SK-N-SH treated with all-trans-retinoic acid at 6 μM for 48 hours (cell line): ENCODE measurements at regions not wholly inside any gene's neighbourhood (a gene's known extent, or its start where the extent isn't known, plus 50 kb on each side); places are given as distances from the start of the nearest gene placed in this dataset.

ENCODE experiments used
- ATAC-seq: fragments of 200-7000 bp; cut with Tn5 transposase; 3 replicates; pipeline ENCODE4 v1.9.1; 2020; ENCODE audit warnings: mild to moderate bottlenecking, moderate library complexity
- ARNTL ChIP-seq: fragments of 450-650 bp; formaldehyde crosslinking; IDR thresholded peaks from 2 replicates; pipeline ENCODE4 v1.5.0; 2020; ENCODE audit warnings: low read depth, mild to moderate bottlenecking, moderate library complexity, borderline replicate concordance
- BACH2 ChIP-seq: fragments of 250-450 bp; sonication (Bioruptor Pico); IDR thresholded peaks from 2 replicates; pipeline ENCODE4 v1.9.0; 2021; ENCODE audit warnings: mild to moderate bottlenecking, borderline replicate concordance
- CREB5 ChIP-seq: fragments of 250-450 bp; sonication (Bioruptor Pico); IDR thresholded peaks from 2 replicates; pipeline ENCODE4 v1.5.1; 2020; ENCODE audit warnings: low read depth, mild to moderate bottlenecking, moderate library complexity
- CSDC2 ChIP-seq: fragments of 250-450 bp; sonication (Bioruptor Pico); IDR thresholded peaks from 2 replicates; pipeline ENCODE4 v1.5.0; 2020; ENCODE audit warnings: mild to moderate bottlenecking, moderate library complexity
- CSRNP3 ChIP-seq: fragments of 250-450 bp; sonication (Bioruptor Pico); IDR thresholded peaks from 2 replicates; pipeline ENCODE4 v1.5.1; 2021; ENCODE audit warnings: mild to moderate bottlenecking, moderate library complexity
- GLIS3 ChIP-seq: fragments of 250-450 bp; sonication (Bioruptor Pico); IDR thresholded peaks from 2 replicates; pipeline ENCODE4 v1.5.0; 2020; ENCODE audit warnings: mild to moderate bottlenecking, moderate library complexity
- ISL1 ChIP-seq: fragments of 250-450 bp; sonication (Bioruptor Pico); IDR thresholded peaks from 2 replicates; pipeline ENCODE4 v2.1.2; 2022; ENCODE audit warnings: mild to moderate bottlenecking, moderate library complexity
- OSR1 ChIP-seq: fragments of 250-450 bp; sonication (Bioruptor Pico); IDR thresholded peaks from 2 replicates; pipeline ENCODE4 v1.8.0; 2022; ENCODE audit warnings: moderate library complexity, mild to moderate bottlenecking, inconsistent platforms
- PATZ1 ChIP-seq: fragments of 250-450 bp; sonication (Bioruptor Pico); IDR thresholded peaks from 2 replicates; pipeline ENCODE4 v1.8.0; 2020; ENCODE audit warnings: mild to moderate bottlenecking, moderate library complexity, borderline replicate concordance
- POU6F1 ChIP-seq: fragments of 250-450 bp; sonication (Bioruptor Pico); IDR thresholded peaks from 2 replicates; pipeline ENCODE4 v1.8.0; 2021; ENCODE audit warnings: low read depth, mild to moderate bottlenecking, moderate library complexity, borderline replicate concordance
- PPARA ChIP-seq: fragments of 250-450 bp; sonication (Bioruptor Pico); IDR thresholded peaks from 2 replicates; pipeline ENCODE4 v1.5.0; 2020; ENCODE audit warnings: mild to moderate bottlenecking, borderline replicate concordance
- RARB ChIP-seq: fragments of 250-450 bp; sonication (Bioruptor Pico); IDR thresholded peaks from 2 replicates; pipeline ENCODE4 v1.8.0; 2021; ENCODE audit warnings: mild to moderate bottlenecking, moderate library complexity
- SNAI2 ChIP-seq: fragments of 250-450 bp; sonication (Bioruptor Pico); IDR thresholded peaks from 2 replicates; pipeline ENCODE4 v1.5.0; 2020; ENCODE audit warnings: mild to moderate bottlenecking, moderate library complexity
- TOX ChIP-seq: fragments of 250-450 bp; sonication (Bioruptor Pico); IDR thresholded peaks from 2 replicates; pipeline ENCODE4 v1.8.0; 2021; ENCODE audit warnings: mild to moderate bottlenecking, moderate library complexity, borderline replicate concordance
- TSHZ2 ChIP-seq: fragments of 250-450 bp; sonication (Bioruptor Pico); IDR thresholded peaks from 2 replicates; pipeline ENCODE4 v1.5.0; 2020; ENCODE audit warnings: mild to moderate bottlenecking, moderate library complexity
- ZC3H10 ChIP-seq: fragments of 250-450 bp; sonication (Bioruptor Pico); IDR thresholded peaks from 2 replicates; pipeline ENCODE4 v1.5.1; 2021; ENCODE audit warnings: mild to moderate bottlenecking, moderate library complexity
- ZFP3 ChIP-seq: fragments of 250-450 bp; sonication (Bioruptor Pico); IDR thresholded peaks from 2 replicates; pipeline ENCODE4 v1.5.0; 2020; ENCODE audit warnings: mild to moderate bottlenecking, moderate library complexity
- ZFP30 ChIP-seq: fragments of 450-650 bp; formaldehyde crosslinking; IDR thresholded peaks from 2 replicates; pipeline ENCODE4 v1.5.0; 2022; ENCODE audit warnings: mild to moderate bottlenecking, moderate library complexity
- ZNF565 ChIP-seq: fragments of 450-650 bp; formaldehyde crosslinking; conservative IDR thresholded peaks from 2 replicates; pipeline ENCODE4 v1.5.0; 2020; ENCODE audit warnings: low read depth, mild to moderate bottlenecking, moderate library complexity
- ZNF70 ChIP-seq: fragments of 450-650 bp; formaldehyde crosslinking; IDR thresholded peaks from 2 replicates; pipeline ENCODE4 v1.5.0; 2020; ENCODE audit warnings: mild to moderate bottlenecking, moderate library complexity

GRCh38 chr4:30268370-30268769 lies 451.8 kb upstream of the PCDH7 start:
- no peak for TF ChIP-seq SNAI2 (CRISPR knock-in tag)
- no peak for TF ChIP-seq ISL1 (CRISPR knock-in tag)
- TF ChIP-seq ZFP30 (CRISPR knock-in tag), result no peak
- TF ChIP-seq ZNF70 (CRISPR knock-in tag), result no peak
- no peak for TF ChIP-seq PPARA
- no peak for TF ChIP-seq TOX
- no peak for ATAC-seq

GRCh38 chr4:30269850-30270249 lies 450.3 kb upstream of the PCDH7 start:
- no peak for ATAC-seq
- TF ChIP-seq RARB (CRISPR knock-in tag) (no peak), TSHZ2 (no peak), CSRNP3 (CRISPR knock-in tag) (no peak), BACH2 (CRISPR knock-in tag) (no peak), ISL1 (CRISPR knock-in tag) (no peak)

GRCh38 chr4:30281986-30282385 lies 438.2 kb upstream of the PCDH7 start:
- TF ChIP-seq POU6F1 (CRISPR knock-in tag), result no peak
- TF ChIP-seq ISL1 (CRISPR knock-in tag), result no peak
- no peak for TF ChIP-seq PPARA
- TF ChIP-seq GLIS3 (CRISPR knock-in tag), result no peak
- no peak for TF ChIP-seq SNAI2 (CRISPR knock-in tag)
- no peak for TF ChIP-seq TSHZ2
- no peak for TF ChIP-seq ZFP3 (CRISPR knock-in tag)
- TF ChIP-seq PATZ1, result no peak
- no peak for TF ChIP-seq CREB5 (CRISPR knock-in tag)
- TF ChIP-seq RARB (CRISPR knock-in tag), result no peak
- no peak for TF ChIP-seq CSRNP3 (CRISPR knock-in tag)
- TF ChIP-seq BACH2 (CRISPR knock-in tag), result no peak
- no peak for TF ChIP-seq ZC3H10
- no peak for TF ChIP-seq CSDC2 (CRISPR knock-in tag)
- TF ChIP-seq ZNF565 (CRISPR knock-in tag), result no peak
- TF ChIP-seq ARNTL, result no peak
- no peak for TF ChIP-seq ZNF70 (CRISPR knock-in tag)
- TF ChIP-seq ZFP30 (CRISPR knock-in tag), result no peak
- no peak for TF ChIP-seq OSR1 (CRISPR knock-in tag)
- no peak for ATAC-seq
